ENCODE measurements at regions not wholly inside any gene's neighbourhood (a gene's known extent, or its start where the extent isn't known, plus 50 kb on each side); places are given as distances from the start of the nearest gene placed in this dataset.

DNA sequence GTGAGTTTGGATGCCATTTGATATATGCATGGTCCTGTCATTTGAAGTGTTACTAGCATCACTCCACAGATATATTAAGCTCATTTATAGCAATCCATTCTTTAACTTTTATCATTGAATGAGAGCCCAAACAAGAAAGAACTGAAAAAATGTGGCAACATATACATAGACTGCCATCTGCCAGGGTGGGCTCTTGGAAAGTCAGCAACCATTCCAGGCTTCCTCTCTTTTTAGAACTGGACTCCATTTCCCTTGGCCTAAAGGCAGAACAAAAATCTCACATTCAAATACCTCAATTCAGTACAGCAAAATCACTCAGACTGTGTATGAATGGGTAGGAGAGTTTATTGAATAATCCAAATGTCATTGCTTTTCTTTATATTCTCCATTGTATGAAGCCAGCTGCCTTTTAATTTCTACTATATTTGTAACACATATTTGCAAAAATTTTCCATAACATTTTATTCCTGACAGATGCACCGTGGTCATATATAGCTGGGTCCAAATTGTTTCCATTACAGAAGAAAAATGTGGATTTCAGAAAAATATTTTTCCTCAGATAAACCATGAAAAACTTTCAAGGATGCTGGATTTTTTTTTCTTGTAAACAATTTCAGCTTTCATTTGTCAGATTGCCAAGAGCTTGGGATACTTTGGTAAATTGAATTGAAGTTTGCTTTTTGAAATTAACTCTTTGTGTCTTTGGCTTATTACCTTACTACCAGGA, 1252.3 kb upstream of the SEL1L start (continued):
- TF ChIP-seq ZNF37A (tag by site-specific recombination; IDR thresholded peaks at IDR 0.05) (no peak), ZBTB17 (tag by site-specific recombination; IDR thresholded peaks at IDR 0.05) (no peak), ZNF366 (tag by site-specific recombination; conservative IDR thresholded peaks at IDR 0.05) (no peak)

- no peak for TF ChIP-seq FEZF1 (tag by site-specific recombination; IDR thresholded peaks at IDR 0.05)
- no peaks in the 10 kb centered on the region for H3K4me1 ChIP-seq (ENCODE audit: control insufficient read depth, insufficient read depth, low read length)
- H3K9me3 ChIP-seq (ENCODE audit: control insufficient read depth, insufficient read depth, low read depth, low read length): no peaks in the 10 kb centered on the region
- H3K36me3 ChIP-seq (ENCODE audit: control insufficient read depth in 2 of 2, insufficient read depth in 1 of 2, low read length in 2 of 2): no peaks in the 10 kb centered on the region
- CTCF ChIA-PET: no interaction called here
- POLR2A ChIA-PET: no interaction called here
- H3K4me3 ChIP-seq (ENCODE audit: low read depth, low read length): no peak overlapping the region
- no peak overlapping the region for H3K27ac ChIP-seq (ENCODE audit: extremely low read depth, low read depth, low read length)
Measured at GRCh38 chr14:82786483-82786880, 1252.8 kb upstream of the SEL1L start.

DNA sequence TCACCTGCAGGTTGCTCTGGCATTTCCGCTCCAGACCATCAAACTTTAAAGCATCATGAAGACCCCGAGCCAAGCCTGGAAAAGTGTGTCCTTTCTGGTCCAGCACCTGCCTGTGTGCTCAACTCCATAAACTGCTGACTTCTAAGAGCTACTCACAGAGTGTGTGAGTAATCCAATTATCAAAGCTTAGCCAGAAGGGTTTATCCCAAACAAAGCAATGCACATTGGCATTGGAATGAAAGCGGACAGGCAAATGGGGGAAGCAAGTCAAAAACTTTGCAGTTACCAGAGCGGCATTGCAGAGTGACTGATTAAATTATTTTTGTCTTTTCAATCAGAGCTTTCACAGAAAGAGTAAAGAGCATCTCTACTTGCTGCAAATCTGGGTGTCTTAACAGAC, 1262.4 kb upstream of the SEL1L start:
- TF ChIP-seq KLF1 (tag by site-specific recombination; IDR thresholded peaks at IDR 0.05) (no peak), ZNF175 (tag by site-specific recombination; IDR thresholded peaks at IDR 0.05) (no peak), SALL2 (tag by site-specific recombination; IDR thresholded peaks at IDR 0.05; ENCODE audit: borderline replicate concordance) (no peak), ZNF121 (tag by site-specific recombination; IDR thresholded peaks at IDR 0.05) (no peak), ZNF558 (tag by site-specific recombination; IDR thresholded peaks at IDR 0.05) (no peak), ZNF580 (tag by site-specific recombination; IDR thresholded peaks at IDR 0.05) (no peak), ZNF707 (tag by site-specific recombination; IDR thresholded peaks at IDR 0.05) (no peak), ZNF155 (tag by site-specific recombination; IDR thresholded peaks at IDR 0.05) (no peak), ZBTB8A (tag by site-specific recombination; IDR thresholded peaks at IDR 0.05) (no peak), TCF7L2 (IDR thresholded peaks at IDR 0.05; ENCODE audit: borderline replicate concordance, low read depth, low read length) (no peak), ZNF292 (tag by site-specific recombination; IDR thresholded peaks at IDR 0.05; ENCODE audit: borderline replicate concordance, low read depth) (no peak), ZNF830 (tag by site-specific recombination; IDR thresholded peaks at IDR 0.05; ENCODE audit: low read depth) (no peak), ZNF585B (tag by site-specific recombination; IDR thresholded peaks at IDR 0.05) (no peak)
- TF ChIP-seq, protein P1, sequence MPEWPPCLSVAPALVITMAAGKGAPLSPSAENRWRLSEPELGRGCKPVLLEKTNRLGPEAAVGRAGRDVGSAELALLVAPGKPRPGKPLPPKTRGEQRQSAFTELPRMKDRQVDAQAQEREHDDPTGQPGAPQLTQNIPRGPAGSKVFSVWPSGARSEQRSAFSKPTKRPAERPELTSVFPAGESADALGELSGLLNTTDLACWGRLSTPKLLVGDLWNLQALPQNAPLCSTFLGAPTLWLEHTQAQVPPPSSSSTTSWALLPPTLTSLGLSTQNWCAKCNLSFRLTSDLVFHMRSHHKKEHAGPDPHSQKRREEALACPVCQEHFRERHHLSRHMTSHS (tag by site-specific recombination; IDR thresholded peaks at IDR 0.05): no peak
- TF ChIP-seq, protein P2, sequence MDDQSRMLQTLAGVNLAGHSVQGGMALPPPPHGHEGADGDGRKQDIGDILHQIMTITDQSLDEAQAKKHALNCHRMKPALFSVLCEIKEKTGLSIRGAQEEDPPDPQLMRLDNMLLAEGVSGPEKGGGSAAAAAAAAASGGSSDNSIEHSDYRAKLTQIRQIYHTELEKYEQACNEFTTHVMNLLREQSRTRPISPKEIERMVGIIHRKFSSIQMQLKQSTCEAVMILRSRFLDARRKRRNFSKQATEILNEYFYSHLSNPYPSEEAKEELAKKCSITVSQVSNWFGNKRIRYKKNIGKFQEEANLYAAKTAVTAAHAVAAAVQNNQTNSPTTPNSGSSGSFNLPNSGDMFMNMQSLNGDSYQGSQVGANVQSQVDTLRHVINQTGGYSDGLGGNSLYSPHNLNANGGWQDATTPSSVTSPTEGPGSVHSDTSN (CRISPR knock-in tag; IDR thresholded peaks at IDR 0.05): no peak
- ChIA-PET CTCF (interaction anchor here (0.6 kb wide), 1 partner anchor 12 kb away, joined by 3 read pairs; no protein-coding TSS in a partner anchor), POLR2A (no interaction called here)
- H3K27ac ChIP-seq (ENCODE audit: extremely low read depth, low read depth, low read length): no peak overlapping the region
- no peaks in the 10 kb centered on the region for H3K36me3 ChIP-seq (ENCODE audit: control insufficient read depth in 2 of 2, insufficient read depth in 1 of 2, low read length in 2 of 2)
- no peaks in the 10 kb centered on the region for H3K4me1 ChIP-seq (ENCODE audit: control insufficient read depth, insufficient read depth, low read length)
- no peaks in the 10 kb centered on the region for H3K9me3 ChIP-seq (ENCODE audit: control insufficient read depth, insufficient read depth, low read depth, low read length)
- no peak overlapping the region for H3K4me3 ChIP-seq (ENCODE audit: low read depth, low read length)

DNA sequence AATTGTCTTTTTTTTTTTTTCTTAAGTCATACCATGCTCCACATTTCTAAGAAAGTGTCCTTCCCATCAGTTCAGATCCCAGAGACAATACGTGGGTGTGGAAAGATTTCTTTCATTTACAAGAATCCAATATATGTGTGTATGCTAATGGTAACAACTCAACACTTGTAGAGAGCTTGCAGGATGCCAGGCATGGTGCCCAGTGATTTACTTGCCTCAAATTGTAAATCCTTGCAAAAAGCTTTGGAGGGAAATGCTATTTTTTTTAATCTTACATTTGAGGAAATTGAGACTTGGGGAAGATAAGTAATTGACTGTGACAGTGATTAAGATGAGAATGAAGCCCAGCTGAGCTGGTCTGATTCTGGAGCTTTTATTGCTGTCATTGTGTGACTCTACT, 1264.6 kb upstream of the SEL1L start:
- ChIA-PET CTCF (interaction anchor here (0.6 kb wide), 1 partner anchor 55 kb away, joined by 3 read pairs; no protein-coding TSS in a partner anchor), POLR2A (no interaction called here)
- Histone ChIP-seq H3K9me3 (ENCODE audit: control insufficient read depth, insufficient read depth, low read depth, low read length) (no peaks in the 10 kb centered on the region), H3K36me3 (ENCODE audit: control insufficient read depth in 2 of 2, insufficient read depth in 1 of 2, low read length in 2 of 2) (no peaks in the 10 kb centered on the region), H3K4me3 (ENCODE audit: low read depth, low read length) (no peak overlapping the region), H3K27ac (ENCODE audit: extremely low read depth, low read depth, low read length) (no peak overlapping the region), H3K4me1 (ENCODE audit: control insufficient read depth, insufficient read depth, low read length) (no peaks in the 10 kb centered on the region)
- TF ChIP-seq ZNF792 (tag by site-specific recombination; IDR thresholded peaks at IDR 0.05) (no peak), ZNF654 (tag by site-specific recombination; IDR thresholded peaks at IDR 0.05; ENCODE audit: low read depth) (no peak), ZNF704 (tag by site-specific recombination; IDR thresholded peaks at IDR 0.05) (no peak), SALL2 (tag by site-specific recombination; IDR thresholded peaks at IDR 0.05; ENCODE audit: borderline replicate concordance) (no peak)
